RPMI8226 (cell line): ENCODE measurements at regions not wholly inside any gene's neighbourhood (a gene's known extent, or its start where the extent isn't known, plus 50 kb on each side); places are given as distances from the start of the nearest gene placed in this dataset.
"Not testable (repeated sequence)": the region's sequence is repeated elsewhere in the genome, so short reads cannot be mapped to it uniquely, and the experiment has no call there.

Source experiments
- DNase-seq: peaks from one replicate; pipeline ENCODE4 v3.0.0-alpha.2; 2015

DNA sequence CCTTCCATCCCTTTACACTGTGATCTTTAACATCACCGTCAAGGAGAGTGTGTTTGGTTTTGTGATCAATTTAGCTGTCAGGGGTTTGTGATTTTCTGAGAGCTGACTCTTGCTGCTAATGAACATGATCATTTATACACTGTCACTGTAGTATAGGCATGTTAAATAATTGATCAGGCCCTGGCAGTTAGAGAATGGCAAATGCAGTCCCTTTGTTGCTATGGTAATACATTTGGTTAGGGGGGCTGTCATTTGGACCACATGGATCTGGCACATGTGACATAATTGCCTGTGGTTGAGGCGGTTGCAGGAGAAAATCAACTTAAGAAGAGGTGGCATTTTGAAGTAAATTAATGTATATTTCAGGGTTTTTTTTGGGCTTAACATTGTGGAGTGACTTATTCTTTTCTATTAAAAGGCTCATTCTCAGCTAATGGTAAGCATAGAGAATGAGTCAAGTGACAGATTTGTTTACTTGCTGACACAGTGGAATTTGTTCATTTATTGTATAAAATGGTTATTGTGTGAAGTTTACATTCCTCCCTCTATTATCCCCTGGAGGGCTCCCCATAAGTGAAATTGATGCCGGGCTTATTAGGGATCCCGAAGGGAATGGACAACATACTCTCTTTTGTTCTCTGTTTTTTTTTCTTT is 114.0 kb downstream of the FHIP1A start:
- no peak for DNase-seq

DNA sequence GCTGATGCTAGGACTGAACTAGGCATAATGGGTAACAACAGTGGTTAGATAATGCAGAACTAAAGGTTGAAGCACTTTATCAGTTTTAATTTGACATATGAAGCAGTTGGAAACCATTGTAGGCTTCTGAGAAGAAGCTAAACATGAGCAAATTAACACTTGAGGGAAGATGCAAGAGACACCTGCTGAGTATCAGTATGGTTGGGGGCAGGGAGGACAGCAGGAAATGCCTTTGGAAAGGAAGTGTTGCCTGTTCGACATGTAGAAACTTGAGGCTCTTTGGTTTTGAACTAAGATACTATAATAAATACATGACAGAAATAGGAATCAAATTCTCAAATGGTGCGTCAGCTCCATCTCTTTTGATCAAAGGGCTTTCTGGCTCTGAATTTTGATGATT is 115.6 kb downstream of the FHIP1A start:
- no peak for DNase-seq

DNA sequence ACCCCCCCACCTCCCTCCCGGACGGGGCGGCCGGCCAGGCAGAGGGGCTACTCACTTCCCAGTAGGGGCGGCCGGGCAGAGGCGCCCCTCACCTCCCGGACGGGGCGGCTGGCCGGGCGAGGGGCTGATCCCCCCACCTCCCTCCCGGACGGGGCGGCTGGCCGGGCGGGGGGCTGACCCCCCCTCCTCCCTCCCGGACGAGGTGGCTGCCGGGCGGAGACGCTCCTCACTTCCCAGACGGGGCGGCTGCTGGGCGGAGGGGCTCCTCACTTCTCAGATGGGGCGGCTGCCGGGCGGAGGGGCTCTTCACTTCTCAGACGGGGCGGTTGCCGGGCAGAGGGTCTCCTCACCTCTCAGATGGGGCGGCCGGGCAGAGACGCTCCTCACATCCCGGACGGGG is 117.5 kb downstream of the FHIP1A start:
- not testable (repeated sequence) for DNase-seq

DNA sequence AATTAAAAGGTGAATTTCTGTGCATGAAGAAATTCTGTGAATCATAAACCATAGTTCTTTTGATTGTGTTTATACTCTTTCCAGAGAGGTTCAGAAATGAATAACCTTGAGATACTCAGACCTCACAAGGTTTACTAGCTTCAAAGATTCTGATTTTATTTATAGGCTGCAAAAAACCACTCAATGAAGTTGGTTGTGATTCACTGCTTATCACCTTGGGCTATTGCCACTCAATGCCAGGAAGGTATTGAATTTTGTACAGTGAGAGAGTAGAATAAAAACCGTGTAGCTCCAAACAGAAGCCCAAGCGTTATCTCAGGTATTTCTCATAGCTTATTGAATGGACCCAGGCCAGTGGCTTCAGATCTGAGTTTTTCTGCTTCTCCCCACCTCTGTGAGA is 118.7 kb downstream of the FHIP1A start:
- DNase-seq: no peak

DNA sequence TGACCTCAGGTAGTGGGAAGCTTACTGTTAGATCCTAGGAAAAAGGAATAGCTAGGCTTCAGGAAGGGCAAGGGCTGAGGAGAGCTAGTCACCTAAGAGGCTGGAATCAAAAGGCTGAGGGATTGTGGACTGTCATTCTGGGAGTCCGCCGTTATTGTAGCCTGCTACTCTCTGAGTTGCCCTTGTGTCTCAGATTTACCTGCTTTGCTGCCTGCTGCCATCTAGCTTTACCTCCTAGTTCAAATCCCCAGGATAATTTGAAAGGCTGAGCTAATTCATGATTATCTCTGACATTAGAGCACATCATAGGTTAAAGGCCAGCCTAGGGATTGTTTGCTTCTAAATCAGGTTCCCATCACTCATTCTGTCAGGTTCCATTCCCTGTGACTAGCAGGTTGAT is 120.2 kb downstream of the FHIP1A start:
- DNase-seq: no peak

DNA sequence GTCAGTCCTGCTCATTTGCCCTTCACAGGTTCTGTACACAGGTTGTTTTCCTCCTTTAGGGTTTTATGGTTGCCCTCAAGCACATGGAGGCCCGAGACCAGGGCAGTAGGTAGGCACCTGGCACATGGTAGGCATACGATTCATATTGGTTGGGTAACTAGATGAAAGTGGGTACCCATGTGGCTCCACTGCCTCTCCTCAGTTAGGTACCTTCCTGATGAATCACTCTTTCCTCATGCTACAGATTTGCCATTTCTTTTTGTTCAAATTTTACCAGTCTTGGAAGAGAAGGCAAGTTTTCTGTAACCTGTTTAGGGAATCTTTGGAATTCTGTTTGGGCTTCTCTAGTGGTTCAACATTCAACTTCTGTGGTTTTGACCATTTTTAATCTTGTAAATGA is 121.3 kb downstream of the FHIP1A start:
- DNase-seq: no peak

DNA sequence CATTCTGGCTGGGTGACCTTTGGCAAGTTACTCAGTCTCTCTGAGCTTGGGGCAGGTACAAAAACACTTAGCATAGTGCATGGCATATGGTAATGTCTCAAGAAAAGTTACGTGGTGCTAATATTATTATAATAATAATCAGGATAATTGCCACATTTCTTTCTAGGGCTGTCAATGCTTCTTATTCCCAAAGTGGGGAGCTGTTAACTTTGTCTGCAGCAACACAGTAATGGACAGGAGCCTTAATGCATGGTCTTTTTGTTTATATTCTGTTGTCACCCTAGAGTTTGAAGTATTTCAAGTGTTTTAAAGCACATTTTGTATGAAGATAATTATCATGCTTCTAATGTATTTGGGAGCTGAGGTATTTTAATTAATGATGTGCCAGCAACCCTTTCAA is 121.8 kb downstream of the FHIP1A start:
- DNase-seq: no peak

DNA sequence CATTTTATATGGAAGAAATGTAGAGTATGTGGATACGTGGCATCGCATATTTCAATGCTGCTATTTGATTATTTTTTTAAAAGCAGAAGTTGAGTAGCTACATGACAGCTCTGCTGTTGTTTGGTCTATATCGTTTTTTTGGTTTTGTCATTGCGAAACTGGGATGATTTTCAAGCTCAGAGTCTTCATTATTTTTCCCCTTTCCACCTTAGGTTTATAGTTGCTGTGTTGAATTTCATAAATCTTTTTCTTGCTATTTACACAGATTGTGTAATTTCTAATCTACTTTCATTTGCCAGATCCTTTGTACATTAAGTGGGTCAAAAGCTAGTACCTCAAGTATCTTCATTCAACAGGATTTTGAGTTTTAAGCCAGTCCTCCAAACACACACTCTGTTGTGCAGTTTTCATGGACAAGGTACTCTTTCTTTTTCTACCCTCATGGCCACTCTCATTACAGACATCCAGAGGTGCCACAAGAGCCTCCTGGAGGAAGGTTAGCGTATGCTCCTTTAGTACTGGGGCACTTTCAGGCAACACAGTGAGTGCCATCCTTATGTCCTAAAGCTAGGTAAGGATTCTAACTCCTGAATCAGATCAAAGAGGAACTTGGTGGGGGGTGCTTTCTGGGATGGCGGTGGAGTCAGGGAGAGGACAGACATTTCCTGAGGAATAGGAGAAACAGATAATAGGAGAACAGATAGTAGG is 123.2 kb downstream of the FHIP1A start:
- no peak for DNase-seq

DNA sequence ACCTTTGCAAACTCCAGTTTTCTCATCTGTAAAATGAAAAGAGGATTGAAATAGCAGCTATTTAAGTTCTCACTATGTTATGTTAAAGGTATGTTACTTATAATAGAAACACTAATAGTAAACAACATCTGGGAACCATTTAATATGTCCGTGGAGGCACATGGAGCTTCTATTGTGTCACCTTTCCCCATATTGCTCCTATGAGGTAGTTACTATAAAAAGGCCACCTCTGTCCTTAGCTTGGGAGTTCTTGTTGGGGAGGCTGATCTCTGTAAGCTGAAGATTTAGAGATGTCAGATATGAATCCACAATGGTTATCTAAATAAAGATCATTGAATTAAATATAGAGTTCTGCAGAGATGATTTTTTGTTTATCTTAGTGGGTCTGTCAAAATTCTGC is 125.2 kb downstream of the FHIP1A start:
- DNase-seq: no peak

DNA sequence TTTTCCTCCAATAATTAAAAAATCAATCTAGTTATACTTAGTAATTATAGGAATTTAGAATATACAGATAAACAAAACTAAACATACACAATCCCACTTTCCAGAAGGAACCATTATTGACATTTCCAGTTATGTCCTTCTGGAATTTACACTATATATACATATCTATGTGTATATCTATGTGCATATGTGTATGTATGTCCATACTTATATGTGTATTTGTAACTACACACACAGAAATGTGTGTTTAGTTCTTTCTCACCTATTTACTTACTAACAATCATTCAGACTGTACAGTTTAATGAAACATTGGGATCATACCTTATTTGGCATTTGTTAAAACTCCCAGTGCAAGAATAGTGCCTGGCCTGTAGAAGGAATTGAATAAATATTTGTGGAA is 126.4 kb downstream of the FHIP1A start:
- DNase-seq: no peak

DNA sequence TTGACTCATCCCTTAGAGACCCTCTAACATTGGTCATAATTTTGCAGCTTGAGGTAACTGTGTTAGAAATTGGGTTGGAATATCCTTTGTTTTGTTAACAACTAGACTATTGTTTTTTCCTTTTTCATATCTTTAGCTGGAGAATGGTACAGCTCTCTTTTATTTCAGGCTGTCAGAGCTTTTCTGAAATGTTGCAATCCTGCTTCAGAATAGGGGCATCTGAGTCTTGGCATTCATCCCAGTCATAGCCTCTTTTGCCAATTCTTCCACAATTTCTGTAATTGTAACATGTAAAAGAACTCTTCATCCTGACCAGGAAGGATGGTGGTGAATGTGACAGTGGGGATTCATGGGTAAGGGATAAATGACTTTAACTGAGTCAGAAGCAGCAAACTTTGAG is 128.7 kb downstream of the FHIP1A start:
- DNase-seq: no peak

DNA sequence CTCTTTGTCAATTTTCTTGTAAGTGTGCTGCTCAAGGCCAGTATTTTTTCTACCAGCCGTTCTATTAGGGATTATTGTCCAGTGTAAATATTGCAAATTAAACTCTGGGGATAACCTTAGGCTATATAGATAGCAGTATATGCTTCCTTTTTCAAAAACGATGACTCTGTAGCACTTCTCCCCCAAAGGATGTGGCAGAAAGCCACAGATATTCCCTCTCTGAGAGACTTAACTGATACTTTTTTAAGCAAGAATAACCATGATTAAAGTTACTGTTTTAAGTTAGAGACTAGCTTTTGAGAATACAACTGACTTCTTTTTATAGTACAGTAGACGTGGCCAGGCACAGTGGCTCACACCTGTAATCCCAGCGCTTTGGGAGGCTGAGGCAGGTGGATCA is 130.0 kb downstream of the FHIP1A start:
- DNase-seq: no peak

DNA sequence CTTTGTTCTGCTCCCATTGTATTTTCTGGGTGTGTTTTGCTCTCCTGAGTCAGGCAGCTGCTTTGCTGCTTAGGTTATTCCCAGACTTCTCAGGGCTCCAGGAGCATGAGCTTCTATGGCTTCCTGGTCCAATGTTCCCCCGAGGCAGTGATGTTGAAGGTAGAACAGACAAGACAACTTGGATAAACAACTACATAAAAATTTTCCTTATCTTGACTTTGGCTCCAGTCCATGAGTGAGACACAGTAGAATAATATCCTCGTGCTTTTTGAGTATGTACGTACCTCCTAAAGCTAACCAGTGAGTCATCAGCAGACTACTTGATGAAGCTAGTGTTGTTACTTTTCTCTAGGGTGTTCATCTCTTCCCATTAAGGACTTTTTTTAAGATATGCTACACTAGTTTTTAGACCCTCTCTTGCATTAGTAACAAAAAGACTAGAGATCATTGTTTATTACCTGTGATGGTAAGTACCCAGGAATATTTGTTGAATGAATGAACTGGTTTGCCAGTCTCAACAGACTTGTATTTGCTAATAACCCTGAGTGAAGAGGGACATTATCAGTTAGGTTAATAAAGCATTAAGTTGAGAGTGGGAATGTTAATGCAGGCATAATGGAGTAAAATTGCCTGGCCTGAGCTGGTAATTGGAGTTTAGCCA is 131.9 kb downstream of the FHIP1A start:
- no peak for DNase-seq

DNA sequence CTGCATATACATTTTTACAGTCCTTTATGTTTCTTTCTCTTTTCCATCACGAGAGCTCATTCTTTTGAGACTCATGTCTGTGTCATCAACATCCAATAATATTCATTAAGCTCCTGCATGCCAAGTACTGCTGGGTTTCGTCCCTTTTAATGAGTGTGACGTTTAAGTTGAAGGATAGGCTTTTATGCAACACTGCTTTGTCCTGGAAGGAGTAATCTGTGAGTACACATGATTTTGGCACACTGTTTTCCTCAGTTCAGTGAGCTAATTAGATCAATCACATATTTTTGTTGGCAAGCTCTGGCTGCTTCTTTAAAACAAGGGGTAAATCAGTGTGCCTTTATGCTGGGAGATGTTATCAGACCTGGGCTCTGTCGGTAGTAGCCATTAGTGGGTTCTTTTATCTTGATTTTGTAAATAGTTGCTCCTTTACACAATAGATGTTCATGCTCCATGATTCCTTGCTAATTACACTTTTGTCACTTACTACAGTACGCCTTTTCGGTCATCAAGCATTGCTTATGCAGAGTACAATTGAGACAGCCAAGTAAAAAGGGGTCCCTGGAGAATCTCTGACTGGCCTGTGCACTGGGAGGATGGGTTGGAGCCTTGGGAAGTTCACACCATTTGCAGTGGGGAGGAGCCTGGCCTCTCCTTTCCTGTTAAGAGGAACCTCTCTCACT is 132.6 kb downstream of the FHIP1A start:
- no peak for DNase-seq

DNA sequence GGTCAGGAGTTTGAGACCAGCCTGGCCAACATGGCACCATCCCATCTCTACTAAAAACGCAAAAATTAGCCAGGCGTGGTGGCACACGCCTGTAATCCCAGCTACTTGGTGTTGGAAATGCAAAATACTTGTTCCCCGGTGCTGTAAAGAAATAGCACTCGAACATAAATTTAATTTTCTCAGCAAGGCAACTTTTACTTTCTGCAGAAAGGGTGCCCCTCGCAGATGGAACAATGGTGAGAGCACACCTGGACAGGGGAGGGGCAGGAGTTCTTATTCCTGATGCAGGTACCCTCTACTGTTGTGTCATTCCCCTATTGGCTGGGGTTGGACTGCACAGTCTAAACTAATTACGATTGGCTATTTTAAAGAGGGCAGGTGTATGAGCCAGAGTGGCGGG is 139.7 kb downstream of the FHIP1A start:
- no peak for DNase-seq

DNA sequence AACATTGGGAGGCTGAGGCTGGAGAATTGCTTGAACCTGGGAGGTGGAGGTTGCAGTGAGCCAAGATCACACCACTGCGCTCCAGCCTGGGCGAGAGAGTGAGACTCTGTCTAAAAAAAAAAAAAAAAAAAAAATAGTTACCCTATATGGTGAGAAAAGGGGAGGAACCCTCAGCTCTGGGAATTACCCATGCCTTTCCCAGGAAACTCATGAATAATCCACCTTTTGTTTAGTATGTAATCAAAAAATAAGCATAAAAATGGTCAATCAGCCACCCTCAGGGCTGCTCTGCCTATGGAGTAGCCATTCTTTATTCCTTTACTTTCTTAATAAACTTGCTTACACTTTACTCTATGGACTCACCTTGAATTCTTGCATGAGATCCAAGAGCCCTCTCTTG is 140.4 kb downstream of the FHIP1A start:
- DNase-seq: not testable (repeated sequence)

DNA sequence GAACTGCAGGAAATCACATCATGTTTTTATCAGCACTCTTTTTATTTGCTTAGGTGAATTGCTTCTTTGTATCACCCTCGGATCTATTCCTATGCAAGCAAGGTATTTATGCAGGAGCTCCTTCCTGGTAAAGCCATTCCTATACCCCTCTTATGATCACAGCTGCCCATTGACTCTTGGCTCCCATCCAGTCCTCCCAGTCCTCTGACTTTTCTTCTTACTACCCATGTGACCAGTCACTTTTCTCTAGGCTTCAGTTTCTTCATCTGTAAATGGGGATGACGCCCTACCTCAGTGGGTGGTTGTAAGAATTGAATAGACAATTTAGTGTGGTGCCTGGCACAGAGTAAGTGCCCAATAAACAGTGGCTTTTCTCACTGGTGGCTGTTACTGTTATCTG is 144.9 kb downstream of the FHIP1A start:
- no peak for DNase-seq

DNA sequence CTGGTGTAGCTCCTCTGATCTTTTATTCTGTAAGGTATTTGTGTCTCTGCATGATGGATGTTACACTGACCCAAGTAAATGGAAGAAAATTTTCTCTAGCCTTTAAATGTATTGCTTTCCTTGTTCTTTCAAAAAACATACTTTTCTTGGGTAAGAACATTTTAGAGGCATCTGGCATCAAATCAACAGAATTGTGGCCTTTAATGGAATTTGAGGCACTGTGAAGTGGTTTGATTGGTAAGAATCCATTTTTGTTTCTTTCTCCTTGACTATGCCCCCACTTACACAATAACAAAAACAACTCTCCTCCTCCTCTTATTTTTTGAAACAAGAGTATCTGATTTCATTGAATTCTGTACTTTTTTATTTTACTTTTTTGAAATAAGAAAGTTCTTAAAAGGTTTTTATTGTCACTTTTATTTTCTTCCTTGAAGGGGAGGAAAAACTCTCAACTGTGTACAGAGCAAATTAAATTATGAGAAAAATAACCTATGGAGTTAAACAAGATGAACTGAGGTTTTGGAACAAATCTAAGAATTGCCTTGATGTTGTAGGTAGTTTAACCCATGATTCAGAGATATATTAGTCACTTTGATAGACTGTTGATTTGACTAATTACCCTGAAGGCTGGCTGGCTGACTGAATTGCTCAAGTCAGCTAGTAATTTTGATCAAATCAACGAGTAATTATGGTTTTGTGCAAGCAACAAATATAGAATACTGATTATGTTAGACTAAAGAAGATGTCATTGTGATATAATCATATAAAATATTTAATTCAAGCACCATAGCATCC is 146.4 kb downstream of the FHIP1A start:
- no peak for DNase-seq

DNA sequence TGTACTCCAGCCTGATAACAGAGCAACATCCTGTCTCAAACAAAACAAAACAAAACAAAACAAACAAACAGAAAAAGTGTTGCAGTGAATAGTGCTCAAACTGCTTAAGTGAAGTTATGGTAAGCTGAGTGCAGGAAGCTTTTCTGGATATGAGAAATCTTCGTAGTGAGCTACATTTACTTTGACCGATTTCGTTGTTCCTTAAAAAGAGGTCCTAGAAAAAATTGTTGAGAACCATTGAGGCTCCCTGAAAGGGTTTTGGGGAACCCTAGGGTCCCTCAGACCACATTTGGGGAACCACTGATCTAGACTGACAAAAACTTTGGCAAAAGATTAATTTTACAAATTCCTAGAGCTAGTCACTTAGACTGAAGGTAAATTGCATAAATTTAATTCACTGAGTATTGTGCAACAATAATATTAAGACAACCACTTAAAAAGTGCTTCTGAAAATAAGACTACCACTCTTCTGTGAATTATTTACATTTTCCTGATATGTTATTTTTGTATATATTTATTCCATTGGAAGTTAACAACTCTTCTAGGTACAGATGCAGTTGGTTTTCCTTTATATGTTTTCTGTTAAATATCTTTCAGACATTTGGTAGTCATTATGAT is 149.6 kb downstream of the FHIP1A start:
- no peak for DNase-seq

DNA sequence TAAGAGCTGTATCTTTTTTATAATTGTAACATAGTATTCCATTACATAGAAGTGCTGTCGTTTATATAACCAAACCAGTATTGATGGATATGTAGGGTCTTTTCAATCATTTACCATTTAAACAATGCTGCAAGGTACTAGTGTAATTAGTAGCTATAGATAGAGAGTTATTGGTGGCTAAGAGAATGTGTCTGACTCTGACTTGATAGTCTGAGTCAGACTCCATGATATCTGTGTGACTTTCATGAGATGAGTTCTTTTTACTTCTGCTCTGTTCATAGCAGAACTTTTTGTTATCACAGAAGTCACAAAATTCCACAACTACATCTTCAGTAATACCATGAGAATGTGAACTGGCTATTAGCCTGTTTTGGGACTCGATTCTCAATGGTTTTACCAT is 150.6 kb downstream of the FHIP1A start:
- DNase-seq: no peak

DNA sequence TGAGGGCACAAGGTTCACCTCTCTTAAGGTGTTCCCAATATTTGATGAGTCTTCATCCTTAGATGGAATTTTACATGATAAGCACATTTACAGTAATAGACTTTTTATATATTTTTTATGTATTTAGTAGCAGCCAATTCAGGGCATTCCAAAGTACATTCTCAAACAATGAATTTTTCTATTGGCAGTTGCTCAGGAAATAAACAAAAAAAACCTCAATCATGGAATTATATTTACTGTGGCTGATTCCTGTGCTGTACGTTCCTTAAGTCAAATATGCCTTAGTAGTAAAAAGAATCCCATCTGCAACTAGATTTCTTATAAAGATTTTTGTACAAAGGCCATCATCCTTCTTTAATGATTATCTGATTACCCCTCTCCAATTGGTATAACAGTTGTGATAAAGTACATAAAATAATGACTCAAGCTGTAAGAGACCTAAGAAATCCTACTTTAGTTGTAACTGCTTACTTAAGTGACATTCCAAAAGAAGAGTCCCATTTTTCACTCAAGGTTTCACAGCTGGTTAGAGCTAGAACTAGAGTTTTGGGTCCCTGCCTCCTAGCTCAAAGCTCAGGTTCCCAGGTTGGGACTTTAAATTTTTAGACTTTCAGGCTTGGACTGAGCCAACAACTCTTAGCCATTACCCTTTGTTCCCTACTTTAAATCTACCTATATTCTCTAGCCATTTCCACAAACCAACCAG is 152.7 kb downstream of the FHIP1A start:
- no peak for DNase-seq

DNA sequence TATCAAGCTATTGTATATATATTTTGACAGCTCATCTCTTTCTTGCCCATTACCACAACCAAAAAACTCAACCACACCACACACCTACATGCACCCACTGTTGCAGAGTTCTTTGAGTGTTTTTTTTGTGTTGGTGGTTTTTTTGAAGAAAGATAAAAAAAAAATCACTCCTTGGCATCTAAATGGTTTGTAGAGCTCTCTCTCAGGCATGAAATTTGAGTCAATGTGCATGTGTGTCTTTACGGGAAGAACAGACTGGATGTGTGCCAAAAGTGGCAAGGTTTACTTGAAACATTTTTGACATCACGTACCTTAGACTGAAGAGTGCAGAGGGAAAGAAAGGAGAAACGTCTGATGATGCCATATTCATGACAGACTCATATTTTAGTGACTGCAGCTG is 154.2 kb downstream of the FHIP1A start:
- no peak for DNase-seq
